Naive thymus-derived CD8-positive, alpha-beta T cell (primary cell): ENCODE measurements at regions not wholly inside any gene's neighbourhood (a gene's known extent, or its start where the extent isn't known, plus 50 kb on each side); places are given as distances from the start of the nearest gene placed in this dataset.

ENCODE experiments used
- ATAC-seq, 2 donors: fragments of 150-1000 bp; cut with Tn5 transposase in 1 of 2; sonication (Bioruptor Pico), chemical (Tn5 transposase) in 1 of 2; 1 replicate in 1 of 2; 2 replicates in 1 of 2; pipeline ENCODE4 v1.10.0; 2021; ENCODE audit warnings: mild to moderate bottlenecking in 2 of 2, moderate library complexity in 2 of 2
- POLR2A ChIA-PET: fragments of 350-600 bp; sonication (Branson Sonifier 250); formaldehyde crosslinking; loops from one replicate; lab custom pipeline; 2021; ENCODE audit warnings: antibody characterized with exemption; lab: Charles Lee
- DNase-seq, 10 donors: peaks; one replicate each; pipeline versions ENCODE4 v3.0.0 to v3.0.0-alpha.2; 2020 to 2022
- H3K27ac Mint-ChIP-seq, 10 donors: one replicate each; pipeline ENCODE4 v1.8.0; 2020 to 2022; ENCODE audit warnings: mild to moderate bottlenecking in 10 of 10, mixed read lengths in 10 of 10, moderate library complexity in 4 of 10, inconsistent platforms in 1 of 10
- H3K27me3 Mint-ChIP-seq, 5 donors: one replicate each; pipeline ENCODE4 v1.8.0; 2021 to 2022; ENCODE audit warnings: mixed read lengths in 5 of 5
- H3K36me3 Mint-ChIP-seq, 3 donors: one replicate each; pipeline ENCODE4 v1.8.0; 2020 to 2022; ENCODE audit warnings: mixed read lengths in 3 of 3, mild to moderate bottlenecking in 2 of 3, inconsistent platforms in 1 of 3
- H3K4me1 Mint-ChIP-seq, 4 donors: one replicate each; pipeline ENCODE4 v1.8.0; 2021 to 2022; ENCODE audit warnings: mixed read lengths in 4 of 4
- H3K4me3 Mint-ChIP-seq, 10 donors: one replicate each; pipeline ENCODE4 v1.8.0; 2020 to 2022; ENCODE audit warnings: mild to moderate bottlenecking in 10 of 10, mixed read lengths in 10 of 10, moderate library complexity in 6 of 10, inconsistent platforms in 1 of 10
- H3K9me3 Mint-ChIP-seq, 9 donors: one replicate each; pipeline ENCODE4 v1.8.0; 2020 to 2022; ENCODE audit warnings: mixed read lengths in 9 of 9, mild to moderate bottlenecking in 3 of 9, inconsistent platforms in 1 of 9, moderate library complexity in 1 of 9

DNA sequence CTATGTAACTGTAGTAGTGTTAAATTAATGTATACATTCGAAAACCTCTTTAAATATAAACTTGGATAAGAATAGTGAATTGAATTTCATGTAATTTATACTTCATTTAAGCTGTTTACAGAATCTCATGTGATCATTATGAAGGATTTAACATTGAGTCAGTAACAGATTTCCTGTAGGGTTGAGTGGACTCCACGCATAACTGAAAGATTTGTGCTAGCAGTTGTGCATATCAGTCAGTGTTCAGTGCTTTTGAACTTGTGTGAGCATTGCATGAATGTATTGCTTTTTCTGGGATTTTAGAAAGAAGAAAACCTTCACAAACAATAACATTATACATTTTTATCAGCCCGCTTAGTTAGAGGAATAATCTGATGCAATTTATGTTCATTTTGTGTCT lies 1435.3 kb downstream of the LRFN5 start:
- Mint-ChIP-seq H3K4me3 (no peak overlapping the region), H3K36me3 (no peaks in the 10 kb centered on the region), H3K27me3 (no peaks in the 10 kb centered on the region), H3K9me3 (peaks cover 0 to 20% (median 2%) of the 10 kb centered on the region in 9 donors), H3K4me1 (no peaks in the 10 kb centered on the region), H3K27ac (no peak overlapping the region)
- ATAC-seq (no peak), DNase-seq (no peak)
- POLR2A ChIA-PET, result no interaction called here

DNA sequence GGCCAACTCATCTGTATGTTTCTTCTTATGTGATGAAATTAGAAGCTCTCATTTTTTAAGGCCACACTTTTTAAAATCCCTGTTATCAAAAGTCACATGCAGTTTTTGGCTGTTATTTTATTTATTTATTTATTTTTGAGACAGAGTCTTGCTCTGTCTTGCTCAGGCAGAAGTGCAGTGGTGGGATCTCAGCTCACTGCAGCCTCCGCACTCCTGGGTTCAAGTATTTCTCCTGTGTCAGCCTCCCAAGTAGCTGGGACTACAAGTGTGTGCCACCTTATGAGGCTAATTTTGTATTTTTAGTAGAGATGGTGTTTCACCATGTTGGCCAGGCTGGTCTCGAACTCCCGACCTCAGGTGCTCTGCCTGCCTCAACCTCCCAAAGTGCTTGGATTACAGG lies 1434.5 kb downstream of the LRFN5 start:
- DNase-seq (no peak), ATAC-seq (no peak)
- POLR2A ChIA-PET, result no interaction called here
- Mint-ChIP-seq H3K36me3 (no peaks in the 10 kb centered on the region), H3K27me3 (no peaks in the 10 kb centered on the region), H3K27ac (no peak overlapping the region), H3K9me3 (peaks cover 0 to 16% (median 3%) of the 10 kb centered on the region in 9 donors), H3K4me1 (no peaks in the 10 kb centered on the region), H3K4me3 (no peak overlapping the region)

GRCh38 chr14:43039881-43040280 lies 1433.2 kb downstream of the LRFN5 start:
- Mint-ChIP-seq H3K27me3 (no peaks in the 10 kb centered on the region), H3K9me3 (peaks cover 0 to 12% (median 2%) of the 10 kb centered on the region in 9 donors), H3K4me3 (no peak overlapping the region), H3K27ac (no peak overlapping the region), H3K36me3 (no peaks in the 10 kb centered on the region), H3K4me1 (no peaks in the 10 kb centered on the region)
- DNase-seq, result no peak
- POLR2A ChIA-PET, result no interaction called here
- ATAC-seq, result no peak

DNA sequence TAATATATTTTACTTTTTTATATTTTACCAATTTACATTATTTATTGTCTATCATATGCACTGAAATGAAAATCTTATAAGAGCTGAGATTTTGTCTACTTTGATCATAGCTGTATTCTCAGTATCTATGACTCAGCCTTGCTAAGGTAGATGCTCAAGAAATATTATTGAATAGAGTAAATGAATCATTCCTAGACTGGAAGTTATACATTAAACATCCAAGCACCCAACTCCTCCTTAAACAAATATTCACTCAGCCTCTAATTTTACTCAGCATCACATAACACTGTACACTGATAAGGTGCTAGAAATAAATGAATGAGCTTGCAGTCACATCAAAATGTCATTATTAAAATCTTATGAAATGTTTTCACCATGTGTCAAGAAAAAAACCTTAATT lies 1424.9 kb downstream of the LRFN5 start:
- H3K27ac Mint-ChIP-seq, result no peak overlapping the region
- no peak overlapping the region for H3K4me3 Mint-ChIP-seq
- H3K9me3 Mint-ChIP-seq, result peaks cover 0 to 8% (median 1%) of the 10 kb centered on the region in 9 donors
- POLR2A ChIA-PET, result no interaction called here
- DNase-seq, result no peak
- no peaks in the 10 kb centered on the region for H3K27me3 Mint-ChIP-seq
- ATAC-seq, result no peak
- H3K36me3 Mint-ChIP-seq, result no peaks in the 10 kb centered on the region
- no peaks in the 10 kb centered on the region for H3K4me1 Mint-ChIP-seq

DNA sequence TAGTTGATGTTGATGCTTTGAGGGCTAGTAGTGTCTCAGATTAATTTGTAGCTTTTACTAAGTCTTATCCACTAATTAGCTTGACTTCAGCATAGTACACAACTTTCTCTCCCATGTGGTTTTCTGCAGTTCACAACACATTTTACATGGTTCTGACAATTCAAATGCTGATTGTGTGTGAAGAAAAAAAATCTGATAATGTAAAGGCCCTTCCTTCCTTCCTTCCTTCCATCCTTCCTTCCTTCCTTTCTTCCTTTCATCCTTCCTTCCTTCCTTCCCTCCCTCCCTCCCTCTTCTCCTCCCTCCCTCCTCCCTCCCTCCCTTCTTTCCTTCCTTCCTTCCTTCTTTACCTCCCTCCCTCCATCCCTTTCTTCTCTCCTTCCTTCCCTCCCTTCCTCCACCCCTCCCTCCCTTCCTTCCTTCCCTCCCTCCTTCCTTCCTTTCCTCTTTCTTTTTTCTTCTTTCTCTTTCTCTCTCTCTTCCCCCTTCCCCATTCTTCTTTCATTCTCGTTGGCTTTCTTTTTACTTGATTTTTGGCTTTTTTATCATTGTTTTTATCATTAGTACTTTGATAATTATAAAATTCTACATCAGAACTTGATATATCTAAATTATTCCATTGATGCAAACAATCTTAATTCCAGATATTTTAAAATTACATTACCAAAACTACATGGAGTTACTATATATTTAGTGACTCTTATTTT lies 1415.6 kb downstream of the LRFN5 start:
- POLR2A ChIA-PET, result no interaction called here
- Mint-ChIP-seq H3K36me3 (no peaks in the 10 kb centered on the region), H3K9me3 (peaks cover 8 to 32% (median 14%) of the 10 kb centered on the region in 9 donors), H3K4me1 (no peaks in the 10 kb centered on the region), H3K4me3 (no peak overlapping the region), H3K27me3 (no peaks in the 10 kb centered on the region), H3K27ac (no peak overlapping the region)
- DNase-seq (no peak), ATAC-seq (no peak)

DNA sequence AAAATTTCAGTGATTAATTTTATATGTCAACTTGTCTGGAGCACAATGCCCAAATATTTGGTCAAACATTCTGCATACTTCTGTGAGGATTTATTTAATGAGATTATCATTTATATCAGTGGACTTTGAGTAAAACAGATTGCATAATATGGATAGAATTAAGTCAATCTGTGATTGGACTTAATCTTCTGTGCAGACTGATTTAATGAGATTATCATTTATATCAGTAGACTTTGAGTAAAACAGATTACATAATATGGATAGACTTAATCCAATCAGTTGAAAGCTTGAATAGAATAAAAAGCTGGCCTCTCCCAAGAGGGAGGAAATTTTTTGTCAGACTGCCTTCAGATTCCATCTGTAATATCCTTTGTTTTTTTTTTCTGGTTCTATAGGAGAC lies 1413.2 kb downstream of the LRFN5 start:
- POLR2A ChIA-PET, result no interaction called here
- Mint-ChIP-seq H3K27me3 (no peaks in the 10 kb centered on the region), H3K27ac (no peak overlapping the region), H3K36me3 (no peaks in the 10 kb centered on the region), H3K4me1 (no peaks in the 10 kb centered on the region), H3K4me3 (no peak overlapping the region), H3K9me3 (peaks cover 5 to 44% (median 19%) of the 10 kb centered on the region in 9 donors)
- no peak for ATAC-seq
- DNase-seq, result no peak

DNA sequence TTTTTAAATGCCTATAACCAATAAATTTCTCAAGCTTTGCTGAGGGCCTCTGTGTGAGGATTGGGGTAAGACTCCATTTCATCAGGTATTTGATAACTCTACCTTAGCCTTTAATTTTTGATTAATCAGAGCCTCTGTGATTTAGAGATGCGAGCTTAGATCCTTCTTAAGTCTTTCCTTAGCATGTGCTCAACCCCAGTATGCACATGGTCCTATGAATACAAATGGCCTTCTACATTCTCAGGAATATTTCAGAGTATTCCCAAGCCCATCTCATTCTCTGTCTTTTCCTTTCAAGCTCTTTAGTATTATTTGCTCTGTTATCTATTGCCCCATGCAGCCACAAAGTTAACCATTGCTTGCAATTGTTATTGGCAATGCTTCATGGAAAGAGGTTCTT lies 1407.7 kb downstream of the LRFN5 start:
- ATAC-seq, result no peak
- no peak overlapping the region for H3K4me3 Mint-ChIP-seq
- no peak overlapping the region for H3K27ac Mint-ChIP-seq
- peaks cover 0 to 6% (median 0%) of the 10 kb centered on the region in 3 donors for H3K36me3 Mint-ChIP-seq
- no peaks in the 10 kb centered on the region for H3K4me1 Mint-ChIP-seq
- H3K27me3 Mint-ChIP-seq, result no peaks in the 10 kb centered on the region
- DNase-seq, result no peak
- H3K9me3 Mint-ChIP-seq, result peaks cover 5 to 42% (median 14%) of the 10 kb centered on the region in 9 donors
- POLR2A ChIA-PET, result no interaction called here

DNA sequence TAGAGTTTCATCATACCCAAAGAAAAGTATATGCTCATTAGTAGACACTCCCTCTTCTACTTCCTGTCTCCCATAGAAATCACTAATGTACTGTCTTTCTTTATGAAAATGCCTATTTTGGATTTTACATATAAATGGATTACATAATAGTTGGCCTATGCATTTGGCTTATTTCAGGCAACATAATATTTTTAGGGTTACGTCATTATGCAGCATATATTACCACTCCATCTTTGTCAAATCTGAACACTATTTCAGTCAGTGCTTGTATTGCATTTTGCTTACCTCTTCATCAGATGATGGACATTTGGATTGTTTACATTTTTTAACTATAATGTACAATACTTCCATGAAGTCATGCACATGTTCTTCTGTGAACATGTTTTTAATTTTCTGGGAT lies 1406.1 kb downstream of the LRFN5 start:
- H3K4me3 Mint-ChIP-seq, result no peak overlapping the region

DNA sequence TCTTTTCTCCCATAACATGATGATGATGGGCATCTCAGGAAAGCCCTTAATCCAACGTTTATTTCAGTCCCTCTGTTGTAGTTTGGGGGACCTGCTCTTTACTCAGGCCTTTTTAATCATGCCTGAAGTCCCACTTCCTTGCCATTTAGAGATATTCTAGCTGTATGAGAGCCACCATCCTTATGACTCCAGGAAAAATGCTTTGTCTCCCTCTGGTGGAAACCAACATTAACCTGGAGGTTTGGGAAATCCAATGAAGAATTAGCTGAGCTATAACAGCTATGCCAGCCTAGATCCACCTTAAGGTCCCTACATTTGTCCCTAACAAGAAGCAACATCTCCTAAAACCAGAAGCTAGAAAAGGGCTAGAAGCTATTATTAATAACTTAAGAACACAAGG lies 1399.1 kb downstream of the LRFN5 start:
- peaks cover 12 to 76% (median 31%) of the 10 kb centered on the region in 9 donors for H3K9me3 Mint-ChIP-seq
- POLR2A ChIA-PET, result no interaction called here

More for the DNA sequence above, 1406.1 kb downstream of the LRFN5 start:
- Mint-ChIP-seq H3K27ac (no peak overlapping the region), H3K36me3 (peaks cover 0 to 6% (median 0%) of the 10 kb centered on the region in 3 donors), H3K27me3 (no peaks in the 10 kb centered on the region), H3K9me3 (peaks cover 7 to 46% (median 17%) of the 10 kb centered on the region in 9 donors), H3K4me1 (no peaks in the 10 kb centered on the region)
- no peak for ATAC-seq
- POLR2A ChIA-PET, result no interaction called here
- no peak for DNase-seq

DNA sequence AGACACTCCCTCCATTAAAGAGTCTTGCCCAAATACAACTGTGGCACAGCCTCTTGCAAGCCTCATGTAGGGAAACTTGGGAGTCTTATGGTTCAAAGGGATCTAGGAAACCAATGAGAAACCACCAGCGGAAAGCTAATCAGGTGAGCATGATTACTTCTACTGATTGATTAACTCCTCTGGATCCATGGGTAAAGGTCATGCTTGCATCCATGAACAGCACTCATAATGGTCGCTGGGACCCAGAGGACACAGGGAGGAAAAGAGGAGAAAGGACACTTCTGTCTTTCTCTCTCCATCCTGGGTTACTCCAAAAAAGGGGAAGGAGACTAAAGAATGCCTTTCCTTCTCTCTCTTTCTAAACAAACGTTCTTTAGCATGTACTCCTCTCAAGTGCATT lies 1397.2 kb downstream of the LRFN5 start:
- Mint-ChIP-seq H3K9me3 (peaks cover 12 to 81% (median 32%) of the 10 kb centered on the region in 9 donors), H3K27me3 (no peaks in the 10 kb centered on the region), H3K4me3 (no peak overlapping the region), H3K4me1 (no peaks in the 10 kb centered on the region), H3K36me3 (peaks cover 0 to 15% (median 0%) of the 10 kb centered on the region in 3 donors), H3K27ac (no peak overlapping the region)
- DNase-seq (no peak), ATAC-seq (no peak)
- POLR2A ChIA-PET, result no interaction called here

More for the DNA sequence above, 1399.1 kb downstream of the LRFN5 start:
- Mint-ChIP-seq H3K4me3 (no peak overlapping the region), H3K36me3 (peaks cover 0 to 15% (median 0%) of the 10 kb centered on the region in 3 donors), H3K27me3 (no peaks in the 10 kb centered on the region), H3K27ac (no peak overlapping the region), H3K4me1 (no peaks in the 10 kb centered on the region)
- ATAC-seq (no peak), DNase-seq (no peak)

DNA sequence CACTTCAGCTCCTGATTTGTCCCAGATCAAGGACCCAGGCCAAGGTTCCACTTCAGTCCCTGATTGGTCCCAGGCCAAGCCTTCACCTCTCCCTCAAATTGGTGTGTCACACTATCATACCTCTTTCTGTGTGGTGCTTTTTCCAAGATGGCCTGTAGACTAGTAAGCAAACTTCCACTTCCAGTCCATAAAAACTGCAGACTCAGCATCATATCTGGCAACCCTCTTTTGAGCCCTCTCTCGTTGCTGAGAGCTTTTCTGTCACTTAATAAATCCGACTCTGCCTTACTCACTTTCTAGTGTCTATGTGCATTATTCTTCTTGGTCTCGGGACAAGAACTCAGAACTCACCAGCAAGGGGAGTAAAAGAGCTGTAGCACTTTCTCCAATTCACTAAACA lies 1395.1 kb downstream of the LRFN5 start:
- DNase-seq (no peak), ATAC-seq (no peak)
- Mint-ChIP-seq H3K9me3 (peaks cover 12 to 63% (median 29%) of the 10 kb centered on the region in 9 donors), H3K4me1 (no peaks in the 10 kb centered on the region), H3K27ac (no peak overlapping the region), H3K4me3 (no peak overlapping the region), H3K27me3 (no peaks in the 10 kb centered on the region), H3K36me3 (peaks cover 0 to 15% (median 0%) of the 10 kb centered on the region in 3 donors)
- POLR2A ChIA-PET, result no interaction called here

DNA sequence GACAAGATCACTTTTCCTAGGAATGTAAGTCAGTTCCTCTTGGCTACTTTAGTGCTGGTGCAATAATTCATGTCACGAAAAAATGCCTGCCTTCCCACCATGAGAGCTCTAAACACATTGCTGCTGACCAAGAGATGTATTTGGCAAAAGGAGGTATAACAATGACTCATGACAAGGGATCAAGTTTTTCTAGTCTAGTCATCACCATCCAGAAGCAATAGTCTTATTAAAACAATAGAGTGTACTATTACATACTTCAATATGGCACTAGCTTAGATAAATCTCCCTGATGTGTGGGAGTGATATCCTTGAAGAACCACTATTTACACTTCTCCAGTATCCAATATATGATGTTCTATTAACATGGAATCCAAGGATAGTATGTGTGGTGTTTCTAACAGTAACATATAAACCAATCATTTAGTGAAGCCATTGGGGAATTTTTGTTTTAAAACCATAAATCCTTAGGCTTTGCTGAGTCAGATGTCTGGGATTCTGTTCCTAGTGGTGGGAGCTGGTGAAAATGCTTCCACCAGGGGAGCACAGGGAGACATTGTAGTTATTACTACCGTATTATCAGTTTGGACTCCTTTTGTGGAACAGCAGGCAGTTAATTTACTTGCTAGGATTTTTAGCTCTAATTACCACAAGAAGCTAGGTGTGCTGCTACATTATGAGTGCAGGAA lies 1387.5 kb downstream of the LRFN5 start:
- POLR2A ChIA-PET, result no interaction called here
- no peaks in the 10 kb centered on the region for H3K4me1 Mint-ChIP-seq
- ATAC-seq, result no peak
- no peak overlapping the region for H3K27ac Mint-ChIP-seq
- H3K4me3 Mint-ChIP-seq, result no peak overlapping the region
- H3K36me3 Mint-ChIP-seq, result no peaks in the 10 kb centered on the region
- no peak for DNase-seq
- no peaks in the 10 kb centered on the region for H3K27me3 Mint-ChIP-seq
- H3K9me3 Mint-ChIP-seq, result peaks cover 0 to 17% (median 2%) of the 10 kb centered on the region in 9 donors

GRCh38 chr14:42992930-42993329 lies 1386.3 kb downstream of the LRFN5 start:
- no peaks in the 10 kb centered on the region for H3K27me3 Mint-ChIP-seq
- H3K4me3 Mint-ChIP-seq, result no peak overlapping the region
- DNase-seq (no peak), ATAC-seq (no peak)
- H3K9me3 Mint-ChIP-seq, result peaks cover 0 to 27% (median 7%) of the 10 kb centered on the region in 9 donors
- POLR2A ChIA-PET, result no interaction called here
- H3K36me3 Mint-ChIP-seq, result no peaks in the 10 kb centered on the region
- no peak overlapping the region for H3K27ac Mint-ChIP-seq
- H3K4me1 Mint-ChIP-seq, result no peaks in the 10 kb centered on the region
